HG02938 (cell line): ENCODE measurements at regions not wholly inside any gene's neighbourhood (a gene's known extent, or its start where the extent isn't known, plus 50 kb on each side); places are given as distances from the start of the nearest gene placed in this dataset.

Source experiments
- ATAC-seq: cut with Tn5 transposase; IDR thresholded peaks from one replicate; pipeline ENCODE4 v1.9.1; 2021; ENCODE audit warnings: mild to moderate bottlenecking, moderate library complexity; ENCODE audit not compliant: unreplicated experiment

DNA sequence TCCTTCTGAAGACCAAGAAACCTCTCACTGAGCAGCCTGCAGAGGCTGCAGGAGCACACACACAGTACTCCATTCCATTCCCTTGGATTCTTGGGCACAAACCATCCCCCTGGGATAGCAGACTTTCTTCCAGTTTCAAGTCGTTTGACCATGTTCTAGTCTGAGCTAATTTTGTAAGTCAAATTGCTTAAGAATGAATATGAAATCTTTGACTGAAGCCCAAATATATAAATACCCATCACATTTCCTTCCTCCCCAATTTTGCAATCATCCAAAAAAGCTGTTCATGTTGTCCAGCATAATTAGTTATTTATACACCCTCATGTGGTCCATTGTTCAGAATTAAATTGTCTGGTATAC, 231.2 kb upstream of the TPRG1 start:
- ATAC-seq: no peak

DNA sequence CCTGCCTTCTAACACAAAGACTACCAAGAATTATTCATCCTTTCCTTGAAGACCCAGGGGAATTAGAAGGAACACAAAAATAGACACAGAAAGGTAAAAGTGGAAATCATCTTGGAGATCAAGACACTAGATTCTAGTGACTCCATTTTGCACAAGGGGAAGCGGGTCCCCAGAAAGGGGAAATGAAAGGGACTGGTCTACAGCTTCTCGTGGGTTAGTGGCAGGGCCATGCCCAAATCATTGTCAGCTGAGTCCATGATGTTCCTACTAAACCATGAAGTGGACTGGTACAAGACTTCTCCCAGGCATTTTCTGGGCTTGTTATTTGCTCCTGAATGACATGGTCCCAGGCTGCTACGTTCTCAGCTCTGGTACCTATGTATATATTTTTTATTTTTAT, 230.7 kb upstream of the TPRG1 start:
- ATAC-seq: no peak

DNA sequence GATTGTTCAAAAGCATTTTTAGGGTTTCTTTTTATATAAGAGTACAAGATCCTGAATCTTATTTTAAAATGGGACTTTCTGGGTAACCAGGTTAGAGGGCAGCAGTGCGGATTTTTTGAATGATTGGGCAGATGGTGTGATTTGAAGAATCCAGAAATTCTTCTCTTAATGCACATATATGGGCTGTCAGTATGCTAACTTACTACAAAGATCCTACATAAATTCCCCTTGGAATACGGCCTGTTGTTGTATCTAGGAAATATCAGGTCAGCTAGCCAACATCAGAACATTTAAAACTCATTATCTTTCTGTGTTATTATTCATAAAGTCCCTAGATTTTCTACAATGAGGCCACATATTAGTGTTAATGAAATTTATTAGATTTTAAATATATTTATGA, 229.6 kb upstream of the TPRG1 start:
- no peak for ATAC-seq

DNA sequence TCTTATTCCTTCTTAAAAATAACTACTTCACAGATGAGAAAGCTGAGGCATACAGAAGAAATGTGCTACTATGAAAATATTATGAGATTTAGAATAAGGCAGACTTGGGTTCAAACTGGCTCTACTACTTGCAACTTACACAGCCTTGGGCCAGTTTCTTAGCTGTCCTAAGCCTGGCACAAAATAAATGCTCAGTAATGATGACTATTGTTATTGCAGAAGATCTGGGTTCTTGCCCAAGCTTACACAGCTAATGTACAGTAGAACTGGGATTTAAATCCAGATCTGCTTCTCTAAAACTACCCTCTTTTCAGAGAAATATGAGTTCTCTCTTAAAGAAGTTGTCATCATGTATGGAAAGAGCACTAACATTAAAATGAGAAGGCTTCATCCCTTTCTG, 228.2 kb upstream of the TPRG1 start:
- no peak for ATAC-seq

DNA sequence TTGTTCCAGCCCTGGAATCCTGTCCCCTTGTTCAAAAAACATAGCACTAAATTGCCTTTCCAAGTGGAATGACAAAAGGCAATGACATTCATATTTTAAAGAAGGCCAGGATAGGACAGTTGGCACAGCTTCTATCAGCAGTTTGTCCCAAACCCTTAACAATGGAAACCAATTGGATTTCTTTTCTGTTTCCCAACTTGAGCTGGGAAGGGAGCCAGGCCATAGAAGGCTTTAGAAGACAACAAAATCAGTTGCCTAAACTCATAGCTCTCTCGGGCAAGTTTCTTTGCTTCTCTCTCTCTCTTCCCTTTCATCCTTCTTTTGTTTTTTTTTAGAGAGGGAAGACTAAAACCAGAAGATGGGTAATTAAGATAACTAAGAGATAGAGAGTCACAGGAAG, 227.7 kb upstream of the TPRG1 start:
- ATAC-seq: no peak

DNA sequence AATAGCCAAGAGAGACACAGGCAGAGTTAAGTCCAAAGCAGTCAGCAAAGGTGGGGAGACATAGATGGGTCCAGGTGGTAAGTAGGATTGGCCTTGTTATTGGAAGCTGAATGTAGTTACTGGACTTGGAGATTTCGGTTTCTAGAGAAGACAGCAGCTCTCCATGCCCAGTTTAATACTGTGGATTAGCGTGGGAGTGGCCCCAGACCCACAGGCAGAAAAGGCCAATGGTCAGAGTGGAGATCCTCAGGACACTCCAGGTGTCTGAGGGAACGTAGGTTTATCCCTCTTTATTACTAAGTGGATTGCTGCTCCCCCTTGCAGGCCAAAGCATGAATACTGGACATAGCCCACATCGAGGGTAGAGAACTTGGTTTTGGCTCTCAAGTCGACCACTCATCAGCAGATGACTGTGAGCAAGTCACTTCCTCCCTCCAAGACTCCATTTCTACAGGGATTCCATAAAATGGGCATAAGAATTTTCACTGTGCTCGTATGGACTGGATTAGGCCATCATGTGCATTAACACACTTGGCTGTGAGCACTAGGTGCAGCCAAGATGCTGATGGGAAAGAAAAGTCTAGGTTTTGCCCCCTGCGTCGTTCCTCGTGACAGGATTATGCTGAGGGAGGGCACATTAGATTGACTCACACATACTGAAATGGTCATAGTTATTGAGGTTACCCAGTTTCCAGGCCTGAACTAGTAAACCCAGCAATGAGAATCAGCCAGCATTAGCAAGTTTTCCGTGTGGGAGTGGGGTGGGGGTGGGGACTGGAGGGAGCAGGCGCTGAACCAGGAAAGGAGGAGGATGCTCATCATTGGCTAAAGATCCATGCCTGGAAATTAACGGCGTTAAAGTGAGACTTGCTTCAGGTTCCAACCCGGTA, 225.2 kb upstream of the TPRG1 start:
- ATAC-seq: no peak

DNA sequence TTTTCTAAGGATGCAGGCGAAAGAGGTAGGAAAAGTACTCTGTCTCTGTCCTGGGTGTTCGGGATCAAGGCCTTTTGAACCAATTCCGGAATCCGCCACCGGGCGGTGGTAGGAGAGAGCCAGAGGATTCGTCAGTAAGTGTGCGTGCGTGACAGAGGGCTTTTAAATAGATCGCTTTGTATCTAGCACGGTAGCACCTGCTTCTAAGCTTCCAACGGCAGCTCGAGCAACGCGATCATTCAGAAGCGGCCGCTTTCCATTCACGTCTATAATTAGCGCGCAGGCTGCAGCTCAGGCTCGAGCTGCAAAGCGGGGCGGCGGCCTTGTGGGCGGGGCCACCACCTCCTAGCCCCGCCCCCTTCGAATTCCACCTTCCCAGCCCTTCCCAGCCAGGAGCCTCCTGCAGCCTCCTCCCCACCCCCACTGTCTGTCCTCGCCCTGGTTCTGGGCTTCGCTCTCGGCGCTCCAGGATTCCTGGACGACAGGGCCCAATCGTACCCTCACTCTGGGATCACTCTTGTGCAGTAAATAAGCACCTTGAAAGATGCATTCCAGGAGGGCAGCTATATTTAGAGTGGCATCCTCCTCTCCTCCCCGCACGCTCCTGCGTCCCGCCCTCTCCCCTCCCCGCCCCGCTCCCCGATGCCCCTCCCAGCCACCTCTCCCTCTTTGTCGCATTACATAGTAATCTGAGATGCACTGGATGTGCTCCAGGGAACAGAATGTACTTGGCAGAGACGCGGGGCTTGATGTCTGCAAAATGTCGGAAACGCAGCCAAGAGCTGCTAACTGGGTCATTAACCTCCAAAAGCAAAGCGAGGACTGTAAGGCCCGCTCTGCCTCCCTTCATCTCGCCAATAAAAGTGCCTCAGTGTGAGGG, 224.1 kb upstream of the TPRG1 start:
- no peak for ATAC-seq

DNA sequence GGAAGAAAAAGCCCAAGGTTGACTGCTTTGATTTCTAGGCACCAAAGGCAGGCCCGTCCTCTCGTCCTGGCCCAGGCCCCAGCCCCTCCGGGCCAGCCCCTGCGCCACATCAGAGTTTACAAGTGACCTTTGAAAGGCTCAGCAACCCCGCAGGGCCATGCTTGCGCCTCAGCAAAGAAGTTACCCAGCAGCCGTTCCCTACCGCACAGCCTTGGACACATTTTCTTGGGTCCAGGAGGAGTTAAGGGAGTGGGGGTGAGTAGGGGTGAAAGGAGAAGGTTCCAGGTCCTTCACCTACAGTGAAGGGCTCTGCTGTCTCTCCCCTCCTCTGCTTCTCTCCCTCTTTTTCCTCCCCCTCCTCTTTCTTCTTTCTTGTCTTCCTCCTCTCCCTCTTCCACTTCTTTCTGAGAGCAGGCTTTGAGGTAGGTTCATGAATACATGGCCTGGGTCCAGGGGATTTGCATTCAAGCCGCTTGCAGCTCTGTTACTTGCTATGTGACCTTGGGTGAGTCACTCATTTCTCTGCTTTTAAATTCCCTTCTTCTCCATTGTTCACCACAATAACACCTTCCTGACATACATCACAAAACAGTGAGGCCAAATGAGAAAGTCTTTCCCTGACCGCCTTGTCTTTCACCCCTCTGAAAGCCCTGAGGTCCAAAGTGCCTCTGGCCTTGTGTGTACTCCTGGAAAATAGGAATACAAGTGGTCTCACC, 223.3 kb upstream of the TPRG1 start:
- no peak for ATAC-seq

DNA sequence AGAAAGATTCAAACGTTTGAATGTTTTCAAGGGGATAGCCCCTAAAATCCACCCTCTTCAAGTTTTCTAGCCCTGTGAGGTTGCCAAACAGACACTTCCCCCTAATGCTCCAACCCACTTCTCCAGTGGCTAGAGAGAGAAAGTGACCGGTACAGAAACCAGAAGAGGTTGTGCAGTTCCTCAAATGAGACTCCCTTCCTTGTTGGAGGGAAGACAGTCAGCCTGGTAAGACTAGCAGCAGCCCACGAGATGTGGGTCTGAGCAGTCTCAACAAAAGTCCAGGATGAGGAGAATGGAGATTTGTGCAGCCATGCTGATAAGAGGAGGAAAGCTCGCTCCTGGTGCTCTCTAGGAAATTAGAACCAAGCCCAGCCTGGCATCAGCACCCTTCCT, 222.8 kb upstream of the TPRG1 start:
- no peak for ATAC-seq

DNA sequence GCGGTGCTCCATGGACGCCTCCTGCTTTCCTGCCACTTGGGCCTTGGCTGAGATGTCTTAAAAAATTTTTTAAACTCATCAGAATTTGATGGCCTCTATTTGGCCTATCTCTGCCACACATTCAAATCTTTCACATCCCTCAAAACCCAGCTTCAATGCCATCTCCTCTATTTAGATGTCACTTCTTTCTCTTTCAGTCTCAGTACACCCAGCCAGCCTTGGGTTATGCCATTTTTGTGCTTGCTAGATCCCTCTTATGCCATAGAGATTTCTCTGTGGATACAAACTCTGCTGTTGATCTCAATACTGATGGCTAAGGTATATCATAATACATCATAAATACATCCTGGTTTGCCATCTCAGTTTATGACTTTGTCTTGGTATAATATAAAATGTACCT, 222.3 kb upstream of the TPRG1 start:
- ATAC-seq: no peak

DNA sequence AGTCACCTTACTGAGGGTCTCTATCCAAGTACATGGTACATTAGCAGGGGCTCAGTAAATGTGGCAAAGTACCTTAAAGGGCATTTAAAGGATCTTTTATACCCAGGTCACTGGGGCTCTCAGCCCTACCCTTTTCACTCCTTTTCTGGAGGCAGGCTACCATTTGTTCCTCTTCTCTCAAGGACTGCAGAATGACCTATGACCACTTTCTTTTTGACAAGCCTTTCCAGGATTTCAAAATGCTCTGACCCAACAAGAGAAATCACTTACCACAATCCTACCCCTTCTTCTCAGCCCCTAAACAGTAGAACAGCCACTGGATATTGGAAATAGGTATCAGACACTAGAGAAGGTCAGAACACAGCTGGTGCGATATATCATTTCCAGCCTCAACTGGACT, 221.8 kb upstream of the TPRG1 start:
- no peak for ATAC-seq

DNA sequence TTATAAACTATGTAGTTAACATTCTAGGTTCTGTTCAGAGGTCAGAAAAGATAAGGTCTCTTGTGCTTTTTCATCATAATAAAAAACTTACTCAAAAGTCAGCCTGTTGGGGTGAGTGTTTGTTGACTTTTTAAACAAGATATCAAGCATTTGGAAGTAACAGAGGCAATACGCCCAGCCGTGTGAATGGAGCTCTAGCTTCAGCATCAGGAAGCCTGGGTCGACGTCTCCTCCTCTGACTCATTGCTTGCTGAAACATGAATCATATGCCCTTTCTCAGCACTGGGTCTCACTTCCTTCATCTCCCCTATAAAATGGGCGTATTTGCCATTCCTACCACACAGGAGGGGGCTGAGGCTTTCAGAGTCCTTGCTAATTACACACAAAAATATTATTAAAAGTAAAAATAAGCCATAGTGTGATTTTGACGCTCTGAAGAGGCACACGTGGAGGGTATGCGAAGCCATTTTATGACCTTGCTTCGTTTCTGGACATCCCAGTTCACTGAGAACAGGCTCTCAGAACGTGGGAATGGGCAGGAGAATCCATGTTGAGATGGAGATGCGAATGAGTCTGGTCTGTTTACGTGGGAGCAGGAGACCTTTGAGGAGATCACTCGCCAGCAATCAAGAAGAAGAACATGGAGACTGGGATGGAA, 220.8 kb upstream of the TPRG1 start:
- ATAC-seq: no peak

DNA sequence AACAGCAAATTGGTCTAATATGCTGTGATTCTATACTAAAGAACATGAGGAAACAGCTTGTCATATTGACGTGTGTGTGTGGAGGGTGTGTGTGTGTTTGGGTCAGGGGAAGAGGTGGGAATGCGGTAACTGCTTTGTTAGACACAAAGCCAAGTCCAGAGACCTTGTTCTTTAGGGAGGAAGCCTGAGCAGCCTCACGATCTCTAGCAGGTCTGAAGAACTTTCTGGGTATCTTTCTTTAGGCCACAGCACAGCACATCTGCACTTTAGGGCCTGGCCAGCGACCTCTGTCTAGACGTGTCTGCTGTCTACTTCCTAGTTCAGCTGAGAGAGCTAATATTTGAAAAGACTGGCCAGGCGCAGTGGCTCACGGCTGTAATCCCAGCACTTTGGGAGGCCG, 220.0 kb upstream of the TPRG1 start:
- no peak for ATAC-seq

DNA sequence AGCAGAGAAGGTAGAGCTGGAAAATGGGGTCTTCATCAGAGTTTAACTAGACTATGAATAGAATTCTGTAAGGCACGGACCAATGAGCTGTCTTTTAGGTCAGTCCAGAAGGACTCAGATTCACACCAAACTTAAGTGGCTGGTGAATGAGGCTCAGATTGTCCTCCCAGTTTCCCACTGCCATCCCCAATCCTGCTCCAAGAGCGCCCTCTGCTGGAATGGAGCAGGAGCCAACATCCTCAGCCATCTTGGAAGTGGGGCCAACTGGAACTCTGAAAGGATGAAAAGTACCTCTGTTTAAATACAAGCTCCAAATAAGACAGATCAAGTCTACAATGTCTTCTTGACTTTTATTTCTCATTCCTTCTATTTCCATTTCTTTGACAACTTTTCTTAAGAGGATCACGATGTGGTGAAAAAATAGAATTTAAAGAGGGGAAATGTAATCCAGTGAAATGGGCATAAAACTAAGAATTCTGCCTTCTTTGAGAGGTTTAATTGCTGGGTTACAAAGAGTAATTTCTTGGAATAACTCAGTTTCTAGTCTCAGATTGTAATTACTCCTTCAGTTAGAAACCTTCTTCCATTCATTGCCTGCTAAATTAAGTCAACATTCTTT, 217.1 kb upstream of the TPRG1 start:
- ATAC-seq: peak; percentile 61

DNA sequence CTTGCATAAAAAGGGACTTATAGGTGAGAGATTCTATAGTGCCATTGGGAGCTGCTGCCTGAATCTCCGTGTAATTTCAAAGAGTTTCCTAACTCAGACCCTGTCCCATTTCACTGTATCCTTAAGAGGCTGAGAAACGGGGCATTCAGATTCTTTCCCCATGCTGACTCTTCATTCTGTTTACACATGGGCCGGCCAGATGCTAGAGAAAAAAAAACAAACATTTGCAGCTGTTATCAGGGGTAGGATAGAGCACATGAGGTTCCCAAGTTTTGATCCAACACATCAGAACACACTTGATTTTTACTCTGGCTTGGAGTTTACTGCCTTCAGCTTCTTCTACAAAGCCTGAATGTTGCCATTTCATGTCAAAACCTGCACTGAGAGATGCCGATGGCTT, 215.9 kb upstream of the TPRG1 start:
- no peak for ATAC-seq

DNA sequence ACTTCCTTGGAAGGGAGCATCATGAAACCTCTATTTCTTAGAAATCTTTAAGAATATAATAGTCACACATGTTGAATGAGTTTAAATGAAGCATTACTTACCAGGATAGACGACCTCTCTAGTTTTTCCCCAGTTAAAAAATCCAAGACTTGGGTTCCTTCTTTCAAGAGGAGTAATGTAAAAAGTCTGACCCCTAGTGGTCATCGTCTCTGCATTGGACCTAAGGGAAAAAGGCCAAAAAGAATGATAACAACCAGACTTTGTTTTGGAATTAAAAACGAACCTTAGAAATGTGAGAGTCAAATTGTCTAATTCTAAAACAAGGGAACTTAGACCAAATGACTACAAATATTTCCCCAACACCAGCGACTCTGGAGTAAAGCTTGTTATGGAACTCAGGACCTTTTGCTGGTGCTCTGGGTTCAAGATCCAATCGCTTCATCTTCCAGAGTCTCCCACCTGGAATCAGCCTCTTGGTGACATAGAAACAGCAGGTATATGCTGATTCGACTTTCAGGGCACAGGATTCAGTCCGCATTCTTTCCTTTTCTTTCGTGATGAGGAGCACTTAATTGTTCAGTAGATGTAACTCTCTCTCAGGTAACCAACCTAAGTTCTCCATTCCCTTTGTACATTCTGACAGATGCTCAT, 214.8 kb upstream of the TPRG1 start:
- ATAC-seq: no peak

DNA sequence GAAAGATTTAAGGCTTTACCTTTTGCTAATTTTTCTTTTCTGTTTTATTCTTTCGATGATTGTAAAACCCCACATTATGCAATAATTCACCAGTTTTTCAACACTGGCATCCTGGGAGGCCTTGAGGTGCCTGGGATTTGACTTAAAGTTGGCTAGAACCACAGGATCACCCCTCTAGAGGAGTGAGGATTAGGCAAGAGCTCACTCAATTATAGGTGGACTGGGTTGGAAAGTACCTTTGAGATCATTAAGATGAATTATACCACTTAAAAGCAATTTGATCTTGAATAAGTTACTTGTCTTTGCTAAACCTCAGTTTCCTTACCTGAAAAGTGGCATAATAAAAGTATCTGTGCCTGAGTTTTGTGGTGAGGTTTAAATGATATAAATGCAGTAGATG, 212.8 kb upstream of the TPRG1 start:
- no peak for ATAC-seq

DNA sequence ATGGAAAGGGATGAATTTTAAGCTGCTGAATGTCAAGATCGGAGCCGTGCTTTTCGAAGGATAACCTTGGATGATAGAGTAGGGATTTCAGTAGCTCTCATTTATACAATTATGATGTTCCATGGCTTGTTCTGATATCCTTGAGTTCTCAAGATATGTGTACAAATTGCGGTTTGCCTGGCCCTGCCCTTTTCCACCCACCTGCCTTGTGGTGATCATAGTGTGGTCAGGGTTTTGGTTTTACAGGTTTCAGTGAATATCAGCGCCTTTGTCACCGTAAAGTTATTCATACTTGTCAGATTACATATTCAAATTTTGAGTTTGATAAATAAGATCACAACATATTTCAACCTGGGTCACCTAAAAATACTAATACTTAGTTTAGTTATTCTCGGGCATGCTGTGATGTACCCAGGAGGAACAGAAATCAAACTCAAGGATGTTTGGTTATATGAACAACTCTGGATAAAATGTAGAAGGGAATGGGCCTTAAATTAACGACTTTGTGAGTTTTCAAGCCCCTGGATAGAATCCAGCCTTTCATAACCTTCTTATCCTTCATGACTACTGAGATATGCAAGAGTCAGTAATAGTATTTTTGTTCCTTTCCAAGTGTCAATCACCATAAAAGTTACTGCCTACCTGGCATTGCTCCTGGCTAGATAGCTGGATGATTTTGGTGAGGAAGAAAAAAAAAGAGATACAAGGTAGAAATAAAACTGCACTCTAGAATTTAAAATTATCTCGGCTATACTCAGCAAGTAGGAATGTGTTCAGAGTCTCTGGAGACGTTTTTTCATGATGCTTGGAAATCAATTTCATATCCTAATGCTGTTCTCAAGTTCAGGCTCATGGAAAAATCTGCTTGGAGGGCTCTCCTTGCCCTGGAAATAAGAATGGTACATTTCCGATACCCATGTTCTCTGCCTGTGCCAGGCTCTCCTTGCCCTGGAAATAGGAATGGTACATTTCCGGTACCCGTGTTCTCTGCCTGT, 209.2 kb upstream of the TPRG1 start:
- no peak for ATAC-seq

DNA sequence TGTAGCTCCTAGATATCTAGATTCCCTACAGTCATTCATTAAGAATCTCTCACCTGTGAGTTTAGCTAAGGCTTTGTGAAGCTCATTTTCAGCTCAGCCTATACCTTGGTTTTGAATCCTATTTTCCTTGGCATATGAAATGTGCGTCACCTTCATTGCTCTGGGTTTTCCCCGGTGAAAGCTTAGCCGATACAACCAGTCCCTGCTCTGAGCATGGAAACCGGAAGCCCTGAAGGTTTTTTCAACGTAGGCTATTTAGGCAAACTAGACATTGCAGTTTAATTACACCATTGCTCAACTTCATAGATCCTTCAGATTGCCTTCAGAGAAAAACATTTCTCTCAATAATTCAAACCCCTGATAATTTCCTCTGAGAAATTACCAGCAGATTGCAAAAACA, 206.8 kb upstream of the TPRG1 start:
- ATAC-seq: no peak
